Upper lobe of right lung (tissue), 1 donor: ENCODE measurements at regions not wholly inside any gene's neighbourhood (a gene's known extent, or its start where the extent isn't known, plus 50 kb on each side); places are given as distances from the start of the nearest gene placed in this dataset.

Experiments used
- ATAC-seq: fragments of 200-7000 bp; cut with Tn5 transposase; one replicate; pipeline ENCODE4 v1.9.1; 2020; ENCODE audit warnings: mild to moderate bottlenecking, moderate library complexity
- DNase-seq: peaks from one replicate; pipeline ENCODE4 v3.0.0-alpha.2; 2020
- H3K27ac ChIP-seq: fragments of 200-600 bp; one replicate; pipeline ENCODE4 v1.8.0; 2022
- H3K27me3 ChIP-seq: fragments of 200-600 bp; one replicate; pipeline ENCODE4 v1.8.0; 2022; ENCODE audit warnings: mild to moderate bottlenecking
- H3K36me3 ChIP-seq: fragments of 200-600 bp; one replicate; pipeline ENCODE4 v1.8.0; 2022
- H3K4me1 ChIP-seq: fragments of 200-600 bp; one replicate; pipeline ENCODE4 v1.8.0; 2022
- H3K4me3 ChIP-seq: fragments of 200-600 bp; one replicate; pipeline ENCODE4 v1.8.0; 2022; ENCODE audit warnings: mild to moderate bottlenecking
- H3K9me3 ChIP-seq: fragments of 200-600 bp; one replicate; pipeline ENCODE4 v1.8.0; 2022
- intact Hi-C: fragments of 100-400 bp; cut with DNase I; formaldehyde crosslinking; loops from one replicate; pipeline ENCODE4 v1.11.0; 2022
- TF ChIP-seq, protein P1 (sequence below): fragments of 200-600 bp; IDR thresholded peaks from one replicate; pipeline ENCODE4 v1.8.0; 2022; ENCODE audit warnings: antibody characterized with exemption
- donor health status: DM: no; HTN: yes; CAD: no; lungs with severe emphysema.

DNA sequence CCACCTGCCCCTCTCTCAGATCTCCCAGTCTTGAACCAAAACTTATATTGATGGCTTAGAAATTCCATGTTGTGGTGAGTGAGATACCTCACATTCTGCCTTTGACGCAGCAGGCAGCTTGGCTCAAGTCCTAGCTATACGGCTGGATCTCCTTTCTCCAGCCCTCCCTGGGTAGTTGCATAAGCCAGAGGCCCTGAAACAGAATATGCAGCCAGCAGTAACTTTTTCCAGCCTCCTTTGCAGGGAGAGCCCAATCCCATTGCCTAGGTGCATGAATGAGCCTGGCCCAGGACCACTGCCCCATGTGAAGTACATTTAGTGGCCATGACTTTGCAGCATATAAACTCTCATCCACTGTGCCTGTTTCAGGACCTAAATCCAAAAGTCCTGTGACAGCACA lies 202.2 kb upstream of the CDYL start:
- H3K27me3 ChIP-seq: no peaks in the 10 kb centered on the region
- intact Hi-C loops: no loop called here
- TF ChIP-seq, protein P1, sequence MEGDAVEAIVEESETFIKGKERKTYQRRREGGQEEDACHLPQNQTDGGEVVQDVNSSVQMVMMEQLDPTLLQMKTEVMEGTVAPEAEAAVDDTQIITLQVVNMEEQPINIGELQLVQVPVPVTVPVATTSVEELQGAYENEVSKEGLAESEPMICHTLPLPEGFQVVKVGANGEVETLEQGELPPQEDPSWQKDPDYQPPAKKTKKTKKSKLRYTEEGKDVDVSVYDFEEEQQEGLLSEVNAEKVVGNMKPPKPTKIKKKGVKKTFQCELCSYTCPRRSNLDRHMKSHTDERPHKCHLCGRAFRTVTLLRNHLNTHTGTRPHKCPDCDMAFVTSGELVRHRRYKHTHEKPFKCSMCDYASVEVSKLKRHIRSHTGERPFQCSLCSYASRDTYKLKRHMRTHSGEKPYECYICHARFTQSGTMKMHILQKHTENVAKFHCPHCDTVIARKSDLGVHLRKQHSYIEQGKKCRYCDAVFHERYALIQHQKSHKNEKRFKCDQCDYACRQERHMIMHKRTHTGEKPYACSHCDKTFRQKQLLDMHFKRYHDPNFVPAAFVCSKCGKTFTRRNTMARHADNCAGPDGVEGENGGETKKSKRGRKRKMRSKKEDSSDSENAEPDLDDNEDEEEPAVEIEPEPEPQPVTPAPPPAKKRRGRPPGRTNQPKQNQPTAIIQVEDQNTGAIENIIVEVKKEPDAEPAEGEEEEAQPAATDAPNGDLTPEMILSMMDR: no peak
- no peaks in the 10 kb centered on the region for H3K36me3 ChIP-seq
- no peak overlapping the region for H3K27ac ChIP-seq
- DNase-seq (no peak), ATAC-seq (no peak)
- peaks cover 20% of the 10 kb centered on the region for H3K9me3 ChIP-seq
- H3K4me3 ChIP-seq: no peak overlapping the region
- H3K4me1 ChIP-seq: peaks cover 9% of the 10 kb centered on the region

- Histone ChIP-seq H3K36me3 (no peaks in the 10 kb centered on the region), H3K4me3 (no peak overlapping the region), H3K9me3 (peaks cover 20% of the 10 kb centered on the region), H3K4me1 (no peaks in the 10 kb centered on the region), H3K27ac (no peak overlapping the region), H3K27me3 (no peaks in the 10 kb centered on the region)
- ATAC-seq (no peak), DNase-seq (no peak)
- intact Hi-C loops: no loop called here
- TF ChIP-seq, protein P1: no peak
Measured at GRCh38 chr6:4571011-4571410, 205.2 kb upstream of the CDYL start.

DNA sequence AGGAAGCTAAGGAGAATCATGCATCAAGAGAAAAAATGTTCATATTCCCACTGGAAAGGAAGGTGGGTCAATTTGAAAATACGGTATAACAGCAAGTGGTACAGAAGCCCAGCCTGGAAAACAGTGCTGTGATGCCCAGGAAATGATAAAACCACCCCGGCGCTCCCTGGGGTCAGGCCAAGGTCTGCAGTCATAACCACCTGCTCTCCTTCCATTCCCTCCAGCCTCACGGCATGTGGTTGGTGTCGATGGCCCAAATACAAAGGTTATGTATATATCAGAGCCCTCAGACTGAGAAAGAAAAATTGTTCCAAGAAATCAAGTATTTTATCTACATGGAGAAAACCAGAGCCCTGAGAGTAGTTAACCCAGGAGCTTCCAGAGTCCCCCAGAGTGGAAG lies 208.1 kb upstream of the CDYL start:
- H3K27ac ChIP-seq: no peak overlapping the region
- DNase-seq (no peak), ATAC-seq (no peak)
- TF ChIP-seq, protein P1: no peak
- H3K4me1 ChIP-seq: no peaks in the 10 kb centered on the region
- H3K36me3 ChIP-seq: no peaks in the 10 kb centered on the region
- H3K9me3 ChIP-seq: peaks cover 20% of the 10 kb centered on the region
- H3K4me3 ChIP-seq: no peak overlapping the region
- intact Hi-C loops: no loop called here
- H3K27me3 ChIP-seq: no peaks in the 10 kb centered on the region

DNA sequence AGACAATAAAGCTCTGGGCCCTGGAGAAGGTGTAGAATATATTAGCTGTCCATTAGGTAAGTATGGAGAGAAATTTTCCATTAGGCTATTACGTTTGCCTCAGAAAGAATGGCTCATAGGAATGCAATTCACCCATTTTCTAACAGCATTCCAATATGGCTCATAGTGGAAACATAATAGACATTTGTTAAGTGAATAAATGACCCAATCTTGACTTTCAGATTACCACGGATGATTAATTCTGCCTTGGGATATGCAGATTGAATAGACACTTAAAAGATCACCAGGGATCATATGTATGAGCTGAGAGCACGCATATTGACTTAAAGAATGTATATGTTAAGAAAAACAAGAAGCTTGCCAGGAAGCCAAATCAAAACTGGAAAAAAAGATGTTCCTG lies 209.1 kb upstream of the CDYL start:
- H3K27ac ChIP-seq: no peak overlapping the region
- H3K4me3 ChIP-seq: no peak overlapping the region
- ATAC-seq (no peak), DNase-seq (no peak)
- H3K36me3 ChIP-seq: no peaks in the 10 kb centered on the region
- H3K27me3 ChIP-seq: no peaks in the 10 kb centered on the region
- peaks cover 20% of the 10 kb centered on the region for H3K9me3 ChIP-seq
- intact Hi-C loops: no loop called here
- TF ChIP-seq, protein P1: no peak
- no peaks in the 10 kb centered on the region for H3K4me1 ChIP-seq

- intact Hi-C loops: no loop called here
- DNase-seq (no peak), ATAC-seq (no peak)
- H3K27me3 ChIP-seq: no peaks in the 10 kb centered on the region
- H3K4me3 ChIP-seq: no peak overlapping the region
- H3K4me1 ChIP-seq: no peaks in the 10 kb centered on the region
- no peaks in the 10 kb centered on the region for H3K36me3 ChIP-seq
- TF ChIP-seq, protein P1: no peak
- peaks cover 8% of the 10 kb centered on the region for H3K9me3 ChIP-seq
- H3K27ac ChIP-seq: no peak overlapping the region
Measured at GRCh38 chr6:4565301-4566250, 210.6 kb upstream of the CDYL start.
